ENCODE measurements at regions not wholly inside any gene's neighbourhood (a gene's known extent, or its start where the extent isn't known, plus 50 kb on each side); places are given as distances from the start of the nearest gene placed in this dataset.

GRCh38 chr12:127178463-127178862 lies 1088.5 kb upstream of the TMEM132C start:
- no peak for DNase-seq
- TF ChIP-seq CTCF (IDR thresholded peaks at IDR 0.05): no peak

GRCh38 chr12:127179176-127179575 lies 1087.8 kb upstream of the TMEM132C start:
- Histone ChIP-seq H3K27me3 (no peaks in the 10 kb centered on the region), H3K9me3 (peaks cover 10% of the 10 kb centered on the region), H3K27ac (no peak overlapping the region), H3K36me3 (no peaks in the 10 kb centered on the region), H3K4me3 (no peak overlapping the region), H3K4me1 (no peaks in the 10 kb centered on the region)
- intact Hi-C loops (cut with DNase I): no loop called here
- DNase-seq (no peak), ATAC-seq (no peak)
- no peak for TF ChIP-seq CTCF (IDR thresholded peaks at IDR 0.05)

More at GRCh38 chr12:127178463-127178862, 1088.5 kb upstream of the TMEM132C start:
- Histone ChIP-seq H3K4me3 (no peak overlapping the region), H3K27me3 (no peaks in the 10 kb centered on the region), H3K9me3 (peaks cover 10% of the 10 kb centered on the region), H3K4me1 (no peaks in the 10 kb centered on the region), H3K27ac (no peak overlapping the region), H3K36me3 (no peaks in the 10 kb centered on the region)
- intact Hi-C loops (cut with DNase I): no loop called here
- no peak for ATAC-seq

DNA sequence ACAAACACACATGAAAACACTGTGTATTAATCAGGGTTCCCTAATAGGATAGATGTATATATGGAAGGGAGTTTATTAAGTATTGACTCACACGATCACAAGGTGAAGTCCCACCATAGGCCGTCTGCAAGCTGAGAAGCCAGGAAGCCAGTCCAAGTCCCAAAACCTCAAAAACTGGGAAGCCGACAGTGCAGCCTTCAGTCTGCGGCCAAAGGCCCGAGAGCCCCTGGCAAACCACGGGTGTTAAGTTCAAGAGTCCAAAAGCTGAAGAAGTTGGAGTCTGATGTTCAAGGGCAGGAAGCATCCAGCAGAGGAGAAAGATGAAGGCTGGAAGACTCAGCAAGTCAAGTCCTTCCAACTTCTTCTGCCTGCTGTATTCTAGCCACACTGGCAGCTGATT lies 1085.0 kb upstream of the TMEM132C start:
- TF ChIP-seq CTCF (IDR thresholded peaks at IDR 0.05): no peak
- Histone ChIP-seq H3K9me3 (peaks cover 2% of the 10 kb centered on the region), H3K36me3 (no peaks in the 10 kb centered on the region), H3K27ac (no peak overlapping the region), H3K4me3 (no peak overlapping the region), H3K4me1 (no peaks in the 10 kb centered on the region), H3K27me3 (no peaks in the 10 kb centered on the region)
- no peak for ATAC-seq
- intact Hi-C loops (cut with DNase I): no loop called here
- no peak for DNase-seq

GRCh38 chr12:127189992-127190391 lies 1077.0 kb upstream of the TMEM132C start:
- H3K4me3 ChIP-seq: no peak overlapping the region
- no peak overlapping the region for H3K27ac ChIP-seq
- intact Hi-C loops (cut with DNase I): no loop called here
- ATAC-seq: no peak
- DNase-seq: no peak
- H3K36me3 ChIP-seq: no peaks in the 10 kb centered on the region
- H3K9me3 ChIP-seq: no peaks in the 10 kb centered on the region
- TF ChIP-seq CTCF (IDR thresholded peaks at IDR 0.05): no peak
- H3K27me3 ChIP-seq: no peaks in the 10 kb centered on the region
- no peaks in the 10 kb centered on the region for H3K4me1 ChIP-seq

GRCh38 chr12:127191129-127191528 lies 1075.8 kb upstream of the TMEM132C start:
- H3K9me3 ChIP-seq: no peaks in the 10 kb centered on the region
- intact Hi-C loops (cut with DNase I): no loop called here
- no peaks in the 10 kb centered on the region for H3K27me3 ChIP-seq
- no peaks in the 10 kb centered on the region for H3K4me1 ChIP-seq
- DNase-seq: no peak
- no peak for ATAC-seq
- TF ChIP-seq CTCF (IDR thresholded peaks at IDR 0.05): no peak
- no peak overlapping the region for H3K27ac ChIP-seq
- H3K4me3 ChIP-seq: no peak overlapping the region
- no peaks in the 10 kb centered on the region for H3K36me3 ChIP-seq

DNA sequence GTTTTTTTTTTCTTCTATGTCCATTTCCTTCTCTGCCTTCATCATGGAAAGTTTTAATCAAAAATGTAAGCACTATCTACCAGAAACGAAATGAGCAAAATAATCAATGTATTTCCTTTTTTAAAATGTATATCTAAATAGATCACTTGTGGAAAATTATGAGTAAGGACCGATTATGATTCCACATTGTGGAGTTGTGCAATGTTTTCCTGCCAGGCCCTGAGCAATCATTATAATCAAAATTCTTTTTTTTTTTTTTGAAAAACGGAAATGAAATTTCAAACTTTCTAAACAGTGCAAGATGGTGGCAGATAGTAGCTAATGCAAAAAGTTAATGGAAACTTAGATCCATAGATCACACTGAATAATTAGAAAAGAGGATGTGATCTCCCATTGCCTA lies 1074.6 kb upstream of the TMEM132C start:
- ATAC-seq (no peak), DNase-seq (no peak)
- no peaks in the 10 kb centered on the region for H3K36me3 ChIP-seq
- H3K27ac ChIP-seq: no peak overlapping the region
- no peaks in the 10 kb centered on the region for H3K27me3 ChIP-seq
- TF ChIP-seq CTCF (IDR thresholded peaks at IDR 0.05): no peak
- H3K9me3 ChIP-seq: no peaks in the 10 kb centered on the region
- intact Hi-C loops (cut with DNase I): no loop called here
- H3K4me3 ChIP-seq: no peak overlapping the region
- H3K4me1 ChIP-seq: no peaks in the 10 kb centered on the region

Data from upper lobe of right lung (tissue), 1 donor.